PC-9 (cell line): ENCODE measurements at regions not wholly inside any gene's neighbourhood (a gene's known extent, or its start where the extent isn't known, plus 50 kb on each side); places are given as distances from the start of the nearest gene placed in this dataset.

ENCODE experiments used
- EZH2 ChIP-seq: fragments of 200-600 bp; sonication (generic); IDR thresholded peaks from 2 replicates; pipeline ENCODE4 v1.8.0; 2017; ENCODE audit warnings: antibody characterized with exemption, low read depth
- TF ChIP-seq, protein P1 (sequence below): fragments of 200-600 bp; sonication (generic); conservative IDR thresholded peaks from 2 replicates; pipeline ENCODE4 v1.6.1; 2017; ENCODE audit warnings: mixed run types, antibody characterized with exemption, mild to moderate bottlenecking, moderate library complexity

GRCh38 chr6:130314271-130314670 lies 51.5 kb upstream of the TMEM200A start:
- TF ChIP-seq, protein P1, sequence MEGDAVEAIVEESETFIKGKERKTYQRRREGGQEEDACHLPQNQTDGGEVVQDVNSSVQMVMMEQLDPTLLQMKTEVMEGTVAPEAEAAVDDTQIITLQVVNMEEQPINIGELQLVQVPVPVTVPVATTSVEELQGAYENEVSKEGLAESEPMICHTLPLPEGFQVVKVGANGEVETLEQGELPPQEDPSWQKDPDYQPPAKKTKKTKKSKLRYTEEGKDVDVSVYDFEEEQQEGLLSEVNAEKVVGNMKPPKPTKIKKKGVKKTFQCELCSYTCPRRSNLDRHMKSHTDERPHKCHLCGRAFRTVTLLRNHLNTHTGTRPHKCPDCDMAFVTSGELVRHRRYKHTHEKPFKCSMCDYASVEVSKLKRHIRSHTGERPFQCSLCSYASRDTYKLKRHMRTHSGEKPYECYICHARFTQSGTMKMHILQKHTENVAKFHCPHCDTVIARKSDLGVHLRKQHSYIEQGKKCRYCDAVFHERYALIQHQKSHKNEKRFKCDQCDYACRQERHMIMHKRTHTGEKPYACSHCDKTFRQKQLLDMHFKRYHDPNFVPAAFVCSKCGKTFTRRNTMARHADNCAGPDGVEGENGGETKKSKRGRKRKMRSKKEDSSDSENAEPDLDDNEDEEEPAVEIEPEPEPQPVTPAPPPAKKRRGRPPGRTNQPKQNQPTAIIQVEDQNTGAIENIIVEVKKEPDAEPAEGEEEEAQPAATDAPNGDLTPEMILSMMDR = no peak
- TF ChIP-seq EZH2 = no peak
